Vagina (tissue), 2 donors: ENCODE measurements at regions not wholly inside any gene's neighbourhood (a gene's known extent, or its start where the extent isn't known, plus 50 kb on each side); places are given as distances from the start of the nearest gene placed in this dataset.

Source experiments
- DNase-seq, 2 donors: peaks; one replicate each; pipeline ENCODE4 v3.0.0-alpha.2; 2017; ENCODE audit errors: extremely low spot score in 2 of 2
- H3K27ac ChIP-seq: fragments of 200-600 bp; sonication (generic); one replicate; pipeline ENCODE4 v1.5.1; 2019
- H3K27me3 ChIP-seq: fragments of 200-600 bp; sonication (generic); one replicate; pipeline ENCODE4 v1.5.1; 2019
- H3K36me3 ChIP-seq, 2 donors: fragments of 200-600 bp; sonication (generic); one replicate each; pipeline ENCODE4 v1.5.1; 2017 to 2019
- H3K4me1 ChIP-seq: fragments of 200-600 bp; sonication (generic); one replicate; pipeline ENCODE4 v1.5.1; 2019
- H3K4me3 ChIP-seq, 2 donors: fragments of 200-600 bp; sonication (generic); 1 replicate in 1 of 2; 2 replicates in 1 of 2; pipeline ENCODE4 v1.5.1; 2016 to 2019
- H3K9me3 ChIP-seq: fragments of 200-600 bp; sonication (generic); one replicate; pipeline ENCODE4 v1.5.1; 2019
- POLR2A ChIP-seq, 2 donors: fragments of 450-650 bp; IDR thresholded peaks; one replicate each; pipeline ENCODE4 v1.6.1; 2017; ENCODE audit warnings: antibody characterized with exemption in 2 of 2, mild to moderate bottlenecking in 2 of 2, moderate library complexity in 2 of 2
- POLR2AphosphoS5 ChIP-seq, 2 donors: sonication (generic); formaldehyde crosslinking; IDR thresholded peaks; one replicate each; pipeline ENCODE4 v1.9.0; 2017; ENCODE audit warnings: antibody characterized with exemption in 2 of 2, mild to moderate bottlenecking in 2 of 2, low read depth in 1 of 2; ENCODE audit not compliant: insufficient read depth in 1 of 2
- intact Hi-C: fragments of 100-400 bp; cut with DNase I; formaldehyde crosslinking; loops from one replicate; pipeline ENCODE4 v1.15.1; 2023
- TF ChIP-seq, protein P1 (sequence below), 3 experiments: fragments of 450-650 bp in 2 of 3; fragments of 200-600 bp in 1 of 3; sonication (generic) in 1 of 3; IDR thresholded peaks; one replicate each; pipeline ENCODE4 v1.5.1; 2017 to 2019; ENCODE audit warnings: antibody characterized with exemption in 3 of 3, mild to moderate bottlenecking in 2 of 3, moderate library complexity in 2 of 3

- DNase-seq = no peak
- no peak overlapping the region for H3K27ac ChIP-seq
- H3K27me3 ChIP-seq = no peaks in the 10 kb centered on the region
- H3K9me3 ChIP-seq = no peaks in the 10 kb centered on the region
- intact Hi-C loops = no loop called here
- H3K4me3 ChIP-seq = no peak overlapping the region
- H3K36me3 ChIP-seq = no peaks in the 10 kb centered on the region
- TF ChIP-seq POLR2A (IDR thresholded peaks at IDR 0.05) (no peak), POLR2AphosphoS5 (IDR thresholded peaks at IDR 0.05; ENCODE audit: insufficient read depth in 1 of 2, low read depth in 1 of 2) (no peak)
- TF ChIP-seq, protein P1, sequence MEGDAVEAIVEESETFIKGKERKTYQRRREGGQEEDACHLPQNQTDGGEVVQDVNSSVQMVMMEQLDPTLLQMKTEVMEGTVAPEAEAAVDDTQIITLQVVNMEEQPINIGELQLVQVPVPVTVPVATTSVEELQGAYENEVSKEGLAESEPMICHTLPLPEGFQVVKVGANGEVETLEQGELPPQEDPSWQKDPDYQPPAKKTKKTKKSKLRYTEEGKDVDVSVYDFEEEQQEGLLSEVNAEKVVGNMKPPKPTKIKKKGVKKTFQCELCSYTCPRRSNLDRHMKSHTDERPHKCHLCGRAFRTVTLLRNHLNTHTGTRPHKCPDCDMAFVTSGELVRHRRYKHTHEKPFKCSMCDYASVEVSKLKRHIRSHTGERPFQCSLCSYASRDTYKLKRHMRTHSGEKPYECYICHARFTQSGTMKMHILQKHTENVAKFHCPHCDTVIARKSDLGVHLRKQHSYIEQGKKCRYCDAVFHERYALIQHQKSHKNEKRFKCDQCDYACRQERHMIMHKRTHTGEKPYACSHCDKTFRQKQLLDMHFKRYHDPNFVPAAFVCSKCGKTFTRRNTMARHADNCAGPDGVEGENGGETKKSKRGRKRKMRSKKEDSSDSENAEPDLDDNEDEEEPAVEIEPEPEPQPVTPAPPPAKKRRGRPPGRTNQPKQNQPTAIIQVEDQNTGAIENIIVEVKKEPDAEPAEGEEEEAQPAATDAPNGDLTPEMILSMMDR (IDR thresholded peaks at IDR 0.05) = no peak
- no peaks in the 10 kb centered on the region for H3K4me1 ChIP-seq
Measured at GRCh38 chr7:68472688-68473087, 1125.6 kb upstream of the AUTS2 start.

DNA sequence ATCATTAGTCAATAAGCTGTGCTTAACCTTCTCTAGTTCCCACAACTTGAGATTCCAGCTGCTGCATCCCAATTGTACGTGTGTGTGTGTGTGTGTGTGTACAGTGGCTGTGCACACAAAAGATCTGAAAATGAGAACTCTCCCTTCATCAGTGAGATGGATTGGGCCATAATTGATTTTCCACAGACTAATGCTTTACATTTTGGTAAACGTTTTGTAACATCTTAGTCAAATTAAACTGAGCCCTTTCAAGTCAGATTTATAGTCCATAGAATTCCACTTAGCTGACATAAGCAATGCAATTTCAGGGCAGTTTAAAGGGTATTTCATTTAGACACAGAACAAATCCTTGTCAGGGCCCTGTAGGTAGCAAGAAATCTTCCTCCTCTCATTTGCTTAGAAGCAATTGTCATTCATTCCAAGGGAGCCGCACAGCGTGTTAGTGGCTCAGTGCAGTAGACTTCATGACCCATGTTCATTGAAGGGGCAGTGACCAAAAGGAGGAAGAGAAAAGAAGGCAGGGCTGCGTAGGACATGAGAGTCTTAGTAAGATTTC lies 1123.5 kb upstream of the AUTS2 start:
- no peak overlapping the region for H3K27ac ChIP-seq
- intact Hi-C loops = no loop called here
- TF ChIP-seq, protein P1 (IDR thresholded peaks at IDR 0.05) = no peak
- TF ChIP-seq POLR2AphosphoS5 (IDR thresholded peaks at IDR 0.05; ENCODE audit: insufficient read depth in 1 of 2, low read depth in 1 of 2) (no peak), POLR2A (IDR thresholded peaks at IDR 0.05) (no peak)
- H3K4me3 ChIP-seq = no peak overlapping the region
- H3K27me3 ChIP-seq = no peaks in the 10 kb centered on the region
- no peaks in the 10 kb centered on the region for H3K4me1 ChIP-seq
- no peak for DNase-seq
- H3K9me3 ChIP-seq = no peaks in the 10 kb centered on the region
- H3K36me3 ChIP-seq = no peaks in the 10 kb centered on the region

- no peaks in the 10 kb centered on the region for H3K4me1 ChIP-seq
- no peak for DNase-seq
- intact Hi-C loops = no loop called here
- no peaks in the 10 kb centered on the region for H3K9me3 ChIP-seq
- no peaks in the 10 kb centered on the region for H3K36me3 ChIP-seq
- no peak overlapping the region for H3K4me3 ChIP-seq
- H3K27ac ChIP-seq = no peak overlapping the region
- TF ChIP-seq POLR2AphosphoS5 (IDR thresholded peaks at IDR 0.05; ENCODE audit: insufficient read depth in 1 of 2, low read depth in 1 of 2) (no peak), POLR2A (IDR thresholded peaks at IDR 0.05) (no peak)
- TF ChIP-seq, protein P1 (IDR thresholded peaks at IDR 0.05) = no peak
- H3K27me3 ChIP-seq = no peaks in the 10 kb centered on the region
Measured at GRCh38 chr7:68476966-68477365, 1121.3 kb upstream of the AUTS2 start.

GRCh38 chr7:68478326-68478725 lies 1119.9 kb upstream of the AUTS2 start:
- no peak for DNase-seq
- intact Hi-C loops = no loop called here
- Histone ChIP-seq H3K4me3 (no peak overlapping the region), H3K27ac (no peak overlapping the region), H3K27me3 (no peaks in the 10 kb centered on the region), H3K36me3 (no peaks in the 10 kb centered on the region), H3K9me3 (no peaks in the 10 kb centered on the region), H3K4me1 (no peaks in the 10 kb centered on the region)
- TF ChIP-seq, protein P1 (IDR thresholded peaks at IDR 0.05) = no peak
- TF ChIP-seq POLR2AphosphoS5 (IDR thresholded peaks at IDR 0.05; ENCODE audit: insufficient read depth in 1 of 2, low read depth in 1 of 2) = no peak
- TF ChIP-seq POLR2A (IDR thresholded peaks at IDR 0.05) = no peak

DNA sequence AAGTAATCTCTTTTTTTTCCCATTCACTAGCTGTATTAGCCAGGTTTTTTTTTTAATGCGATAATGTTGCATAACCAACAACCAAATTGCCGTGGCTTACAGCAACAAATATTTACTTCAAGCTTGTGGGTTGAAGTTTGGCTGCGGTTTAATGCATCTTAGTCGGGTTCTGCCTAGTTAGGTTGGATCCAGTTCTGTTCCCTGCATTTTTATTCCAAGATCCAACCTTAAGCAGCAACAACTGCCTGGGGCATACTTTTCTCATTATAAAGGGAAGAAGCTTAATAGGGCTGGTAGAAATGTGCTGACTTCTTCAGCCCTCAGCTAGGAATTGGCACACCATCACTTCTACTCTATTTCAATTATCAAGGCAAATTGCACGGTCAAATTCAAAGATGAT lies 1115.5 kb upstream of the AUTS2 start:
- TF ChIP-seq, protein P1 (IDR thresholded peaks at IDR 0.05) = no peak
- TF ChIP-seq POLR2AphosphoS5 (IDR thresholded peaks at IDR 0.05; ENCODE audit: insufficient read depth in 1 of 2, low read depth in 1 of 2) (no peak), POLR2A (IDR thresholded peaks at IDR 0.05) (no peak)
- DNase-seq = no peak
- Histone ChIP-seq H3K36me3 (no peaks in the 10 kb centered on the region), H3K4me1 (no peaks in the 10 kb centered on the region), H3K27ac (no peak overlapping the region), H3K27me3 (no peaks in the 10 kb centered on the region), H3K4me3 (no peak overlapping the region), H3K9me3 (no peaks in the 10 kb centered on the region)
- intact Hi-C loops = no loop called here
